ENCODE measurements at regions not wholly inside any gene's neighbourhood (a gene's known extent, or its start where the extent isn't known, plus 50 kb on each side); places are given as distances from the start of the nearest gene placed in this dataset.

- no peak for TF ChIP-seq CTCF (IDR thresholded peaks at IDR 0.05)
- TF ChIP-seq POLR2A (IDR thresholded peaks at IDR 0.05) = no peak
Measured at GRCh38 chr5:75862872-75863271, 145.6 kb upstream of the POC5 start.

Data from Peyer's patch (tissue), 4 donors.